ENCODE measurements at regions not wholly inside any gene's neighbourhood (a gene's known extent, or its start where the extent isn't known, plus 50 kb on each side); places are given as distances from the start of the nearest gene placed in this dataset.

GRCh38 chr7:10706875-10707493, 266.7 kb upstream of the PHF14 start:
- TF ChIP-seq REST (IDR thresholded peaks at IDR 0.05; ENCODE audit: low read depth) (no peak), TAF1 (IDR thresholded peaks at IDR 0.05; ENCODE audit: low read depth) (no peak), YY1 (IDR thresholded peaks at IDR 0.05; ENCODE audit: low read depth) (no peak), EP300 (IDR thresholded peaks at IDR 0.05; ENCODE audit: borderline replicate concordance) (no peak), RAD21 (IDR thresholded peaks at IDR 0.05; ENCODE audit: low read depth) (no peak), MAX (IDR thresholded peaks at IDR 0.05) (no peak), FOXM1 (IDR thresholded peaks at IDR 0.05; ENCODE audit: borderline replicate concordance, low read depth) (no peak), TCF12 (IDR thresholded peaks at IDR 0.05; ENCODE audit: low read depth) (no peak), CEBPB (IDR thresholded peaks at IDR 0.05) (no peak), CREB1 (IDR thresholded peaks at IDR 0.05; ENCODE audit: low read depth) (no peak), ZBTB7A (IDR thresholded peaks at IDR 0.05; ENCODE audit: low read depth) (no peak), USF1 (IDR thresholded peaks at IDR 0.05) (no peak), TEAD4 (IDR thresholded peaks at IDR 0.05) (no peak)

Measured in Ishikawa (cell line).